Hematopoietic multipotent progenitor cell treated with erythropoietin and hydrocortisone succinate and interleukin-3 and kit ligand, for 8 days (in vitro differentiated cells): ENCODE measurements at regions not wholly inside any gene's neighbourhood (a gene's known extent, or its start where the extent isn't known, plus 50 kb on each side); places are given as distances from the start of the nearest gene placed in this dataset.
A peak's percentile ranks its signal among the peaks of the same experiment; 100 is the strongest.
"Not testable (repeated sequence)": the region's sequence is repeated elsewhere in the genome, so short reads cannot be mapped to it uniquely, and the experiment has no call there.

Experiments
- DNase-seq: peaks from one replicate; pipeline ENCODE4 v3.0.0-alpha.2; 2015

DNA sequence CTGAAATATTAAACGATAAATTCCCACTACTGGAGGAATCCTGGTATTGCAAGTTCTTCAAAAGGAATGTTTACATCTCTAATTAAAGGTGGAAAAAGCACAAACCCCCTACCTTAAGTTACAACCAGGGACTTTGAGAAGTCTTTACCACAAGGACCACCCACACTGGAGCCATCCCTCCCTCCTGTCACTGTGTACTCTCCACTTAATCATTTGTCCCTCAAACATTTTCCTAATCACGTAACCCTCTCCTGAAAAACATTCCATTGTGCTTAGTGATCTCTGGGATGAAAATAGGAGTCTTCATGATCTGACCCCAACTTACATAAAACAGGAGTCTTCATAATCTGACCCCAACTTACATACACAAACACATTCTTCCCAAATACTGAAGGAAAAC lies 85.7 kb downstream of the SUCLG1 start:
- DNase-seq = no peak

DNA sequence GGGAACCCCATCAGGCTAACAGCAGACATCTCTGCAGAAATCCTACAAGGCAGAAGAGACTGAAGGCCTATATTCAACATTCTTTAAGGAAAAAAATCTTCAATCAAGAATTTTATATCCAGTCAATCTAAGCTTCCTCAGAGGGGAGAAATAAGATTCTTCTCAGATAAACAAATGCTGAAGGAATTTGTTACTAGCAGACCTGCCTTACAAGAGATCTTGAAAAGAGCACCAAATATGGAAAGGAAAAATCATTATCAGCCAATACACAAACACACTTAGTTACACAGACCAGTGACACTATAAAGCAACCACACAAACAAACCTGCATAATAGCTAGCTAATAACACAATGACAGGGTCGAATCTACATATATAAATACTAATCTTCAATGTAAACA lies 96.5 kb downstream of the SUCLG1 start:
- no peak for DNase-seq

- DNase-seq = no peak
These were observed 121.0 kb downstream of the SUCLG1 start for GRCh38 chr2:84338069-84338468.

- DNase-seq = no peak
These were observed 131.3 kb downstream of the SUCLG1 start for GRCh38 chr2:84327645-84328249.

GRCh38 chr2:84326831-84327432 lies 132.1 kb downstream of the SUCLG1 start:
- DNase-seq = no peak

DNA sequence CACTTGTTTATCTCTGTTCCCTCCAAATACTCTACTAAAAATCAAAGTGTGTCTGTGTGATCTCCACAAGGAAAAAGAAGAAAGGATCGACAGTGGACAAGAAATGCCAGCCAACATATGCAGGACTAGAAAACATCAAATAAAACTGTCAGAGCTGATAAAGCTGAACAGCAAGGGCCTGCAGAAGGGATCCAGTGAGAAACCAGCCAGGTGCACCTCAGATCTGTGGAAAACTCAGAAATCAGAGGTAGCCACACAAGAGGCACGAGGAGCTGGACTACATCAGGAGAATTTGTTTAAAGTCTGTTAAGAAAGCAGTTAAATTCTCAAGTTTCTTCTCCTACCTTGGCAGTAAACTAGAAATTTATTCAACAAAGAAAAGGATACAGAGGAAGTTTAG lies 135.2 kb downstream of the SUCLG1 start:
- no peak for DNase-seq

- no peak for DNase-seq
These were observed 138.1 kb downstream of the SUCLG1 start for GRCh38 chr2:84320940-84321339.

DNA sequence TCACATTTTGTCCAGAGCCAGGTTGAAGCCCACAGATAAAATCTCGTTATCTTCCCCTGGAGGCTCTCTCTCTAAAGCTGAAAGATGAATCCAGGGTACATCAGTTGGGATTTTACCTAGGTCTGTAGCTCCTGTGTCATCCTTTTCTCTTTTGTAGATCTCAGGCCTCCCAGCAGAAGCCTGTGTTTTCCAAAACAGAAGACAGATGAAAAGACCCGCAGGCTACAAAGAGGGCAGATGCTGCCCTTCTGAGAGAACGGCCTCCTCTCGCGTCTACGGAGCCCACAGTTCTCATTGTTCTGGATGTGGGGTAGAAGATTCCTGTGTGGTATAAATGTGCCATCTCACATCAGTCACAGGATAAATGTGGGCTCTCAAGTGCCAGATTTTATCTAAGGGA lies 139.5 kb downstream of the SUCLG1 start:
- DNase-seq = no peak

GRCh38 chr2:84317135-84317534 lies 141.9 kb downstream of the SUCLG1 start:
- DNase-seq = no peak

DNA sequence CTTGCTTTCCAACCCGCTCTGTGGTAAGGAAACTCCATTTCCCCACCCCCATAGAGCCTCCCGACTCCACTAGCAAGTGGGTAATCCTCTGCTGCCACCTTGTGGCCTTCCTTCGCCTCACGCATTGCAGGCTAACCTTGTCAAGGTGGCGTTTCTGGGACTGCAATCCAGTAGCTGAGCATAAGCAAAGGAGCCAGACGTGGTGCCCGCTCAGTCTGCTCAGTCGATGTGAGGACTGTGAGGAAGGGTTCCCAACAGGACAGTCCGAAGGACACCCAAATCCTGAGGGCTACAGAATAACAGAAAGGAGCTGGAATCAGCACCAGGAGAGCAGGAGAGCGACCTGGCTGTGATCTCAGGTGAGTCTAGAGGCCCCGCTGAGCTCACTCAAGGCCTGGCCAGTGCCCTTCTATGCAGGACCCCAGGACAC lies 144.2 kb downstream of the SUCLG1 start:
- peak; percentile 79 for DNase-seq

GRCh38 chr2:84314250-84314649 lies 144.8 kb downstream of the SUCLG1 start:
- DNase-seq = no peak

- DNase-seq = no peak
These were observed 149.8 kb downstream of the SUCLG1 start for GRCh38 chr2:84309281-84309680.

- no peak for DNase-seq
These were observed 152.7 kb downstream of the SUCLG1 start for GRCh38 chr2:84306361-84306760.

DNA sequence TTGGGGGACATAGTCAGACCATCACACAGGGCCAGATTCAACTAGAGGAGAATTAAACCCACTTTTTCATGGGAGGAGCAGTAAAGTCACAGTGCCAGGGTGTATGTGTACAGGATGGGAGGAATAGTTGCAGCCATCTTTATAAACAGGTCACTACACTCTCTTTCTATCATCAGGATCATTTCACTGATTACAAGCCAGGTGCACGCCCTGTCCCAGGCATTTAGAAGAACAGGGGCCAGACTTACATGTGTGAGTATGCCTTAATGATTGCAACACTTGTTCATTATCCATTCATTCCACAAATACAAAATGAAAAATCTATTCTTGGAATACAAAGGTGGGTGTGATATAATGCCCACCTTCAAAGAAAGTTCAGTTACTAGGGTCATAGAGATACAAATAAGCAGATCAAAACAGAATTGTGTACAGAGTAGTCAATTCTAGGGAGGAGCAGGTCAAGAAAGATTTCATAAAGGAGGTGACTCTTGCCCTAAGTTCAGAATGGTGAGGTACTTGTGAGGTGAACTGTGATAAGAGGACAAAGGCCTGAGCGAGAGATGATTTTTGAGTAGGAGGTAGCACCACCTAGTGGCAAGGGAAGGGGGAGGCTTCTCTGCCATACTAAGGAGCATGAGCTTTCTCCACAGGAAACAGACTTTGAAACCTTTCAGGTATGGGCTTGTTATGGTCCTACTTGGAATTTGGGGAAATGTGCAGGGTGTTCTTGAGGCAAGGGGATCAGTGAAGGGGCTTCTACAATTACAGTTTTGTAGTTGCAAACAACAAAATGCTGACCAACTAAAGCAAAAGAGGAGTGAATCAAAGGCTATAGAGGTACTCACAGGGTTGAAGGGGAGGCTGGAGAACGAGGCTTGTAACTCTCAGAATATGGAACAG lies 156.3 kb downstream of the SUCLG1 start:
- peak; percentile 65 for DNase-seq

DNA sequence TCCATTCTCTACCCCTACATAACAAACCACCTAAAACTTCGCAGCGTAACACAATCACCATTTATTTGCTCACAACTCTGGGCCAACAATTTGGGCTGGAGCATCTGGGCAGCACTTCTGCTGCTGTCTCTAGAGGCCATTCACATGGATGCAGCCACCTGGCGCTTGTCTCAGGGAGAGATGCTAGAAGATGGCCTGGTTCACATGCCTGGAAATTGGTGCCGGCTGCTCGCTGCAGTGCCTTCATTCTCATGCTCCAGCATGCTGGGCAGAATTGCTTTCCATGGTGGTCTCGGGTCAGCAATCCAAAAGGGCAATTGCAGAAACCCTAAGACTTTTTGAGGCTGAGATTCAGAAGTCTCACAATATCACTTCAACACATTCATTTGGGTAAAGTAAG lies 157.4 kb downstream of the SUCLG1 start:
- DNase-seq = no peak

DNA sequence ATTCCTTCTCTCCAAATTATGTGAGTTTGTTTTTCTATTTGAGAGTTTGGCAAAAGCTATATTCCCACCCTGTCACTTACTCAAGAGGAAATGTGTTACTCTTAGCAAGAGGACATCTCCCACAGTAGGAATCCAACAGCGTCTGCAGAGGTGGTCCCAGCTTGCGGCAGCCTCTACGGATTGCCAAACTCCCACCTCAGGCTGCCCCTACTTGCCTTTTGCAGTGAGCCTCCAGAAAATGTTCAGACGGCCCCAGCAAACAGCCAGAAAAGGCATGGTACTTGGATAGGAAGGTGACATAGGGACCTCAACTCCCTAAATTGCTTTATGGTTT lies 158.4 kb downstream of the SUCLG1 start:
- DNase-seq = no peak

- DNase-seq = not testable (repeated sequence)
These were observed 158.9 kb downstream of the SUCLG1 start for GRCh38 chr2:84300001-84300695.

GRCh38 chr2:84299211-84299775 lies 159.8 kb downstream of the SUCLG1 start:
- DNase-seq = no peak

DNA sequence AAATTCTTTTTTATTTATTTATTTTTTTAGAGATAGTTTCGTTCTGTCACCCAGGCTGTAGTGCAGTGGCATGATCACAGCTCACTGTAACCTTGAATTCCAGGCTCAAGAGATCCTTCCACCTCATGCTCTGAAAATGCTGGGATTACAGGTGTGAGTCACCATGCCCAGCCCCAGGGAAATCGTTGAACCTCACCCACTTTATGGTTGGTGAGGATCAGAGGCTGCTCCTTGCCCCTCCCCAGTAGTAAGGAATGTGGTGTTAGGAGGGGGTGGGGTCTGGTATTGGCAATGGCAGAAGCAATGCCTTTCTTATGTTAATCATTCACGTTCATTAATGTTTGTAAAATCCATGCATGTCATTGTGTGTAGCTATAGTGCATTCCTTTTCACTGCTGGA lies 161.9 kb downstream of the SUCLG1 start:
- DNase-seq = no peak

GRCh38 chr2:84293791-84294380 lies 165.2 kb downstream of the SUCLG1 start:
- no peak for DNase-seq

GRCh38 chr2:84292545-84292944 lies 166.5 kb downstream of the SUCLG1 start:
- no peak for DNase-seq

GRCh38 chr2:84290537-84290936 lies 168.5 kb downstream of the SUCLG1 start:
- no peak for DNase-seq

DNA sequence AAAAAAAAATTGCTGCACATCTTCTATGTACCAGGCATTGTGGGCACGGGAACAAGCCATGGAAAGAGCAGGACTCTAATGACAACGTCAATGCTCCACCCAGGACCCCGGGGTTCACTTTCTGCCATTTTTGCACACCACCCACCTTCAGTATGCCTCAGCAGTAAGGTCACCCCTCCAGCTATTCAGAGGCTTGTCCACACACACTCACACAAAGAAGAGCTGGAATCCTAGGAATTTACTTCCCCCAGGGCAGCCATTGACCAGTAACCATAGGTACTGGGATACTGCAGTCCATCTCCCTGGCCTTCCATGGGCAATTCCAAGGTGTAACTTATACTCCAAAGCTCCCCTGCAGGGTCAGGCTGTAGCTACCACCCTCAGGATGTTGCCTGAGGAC lies 170.8 kb downstream of the SUCLG1 start:
- DNase-seq = no peak
